ENCODE measurements at regions not wholly inside any gene's neighbourhood (a gene's known extent, or its start where the extent isn't known, plus 50 kb on each side); places are given as distances from the start of the nearest gene placed in this dataset.
"Not testable (repeated sequence)": the region's sequence is repeated elsewhere in the genome, so short reads cannot be mapped to it uniquely, and the experiment has no call there.

DNA sequence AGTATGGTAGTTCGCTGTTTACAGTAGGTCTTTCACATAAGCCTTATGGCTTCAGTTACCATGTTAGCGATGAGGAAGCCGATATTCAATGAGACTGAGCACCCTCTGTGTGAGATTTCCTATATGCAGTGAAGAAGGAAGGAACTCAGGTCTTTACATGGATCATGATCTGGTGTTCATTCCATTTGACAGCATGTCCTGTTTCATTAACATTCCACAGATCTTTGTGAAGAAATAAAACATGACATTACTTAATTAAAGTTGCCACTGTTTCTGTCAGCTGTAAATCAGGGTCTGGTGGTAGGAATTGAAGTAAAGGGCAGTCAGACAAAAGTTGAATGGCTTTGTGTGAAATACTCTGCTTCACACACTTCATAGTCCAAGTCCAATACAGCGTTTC lies 768.6 kb downstream of the ZPLD1 start:
- H3K4me3 ChIP-seq (ENCODE audit: low read depth, low read length), result no peak overlapping the region
- no peak for DNase-seq (ENCODE audit: low read depth)
- TF ChIP-seq CTCF (IDR thresholded peaks at IDR 0.05; ENCODE audit: insufficient read depth, low read depth, low read length, missing control alignments), result no peak

DNA sequence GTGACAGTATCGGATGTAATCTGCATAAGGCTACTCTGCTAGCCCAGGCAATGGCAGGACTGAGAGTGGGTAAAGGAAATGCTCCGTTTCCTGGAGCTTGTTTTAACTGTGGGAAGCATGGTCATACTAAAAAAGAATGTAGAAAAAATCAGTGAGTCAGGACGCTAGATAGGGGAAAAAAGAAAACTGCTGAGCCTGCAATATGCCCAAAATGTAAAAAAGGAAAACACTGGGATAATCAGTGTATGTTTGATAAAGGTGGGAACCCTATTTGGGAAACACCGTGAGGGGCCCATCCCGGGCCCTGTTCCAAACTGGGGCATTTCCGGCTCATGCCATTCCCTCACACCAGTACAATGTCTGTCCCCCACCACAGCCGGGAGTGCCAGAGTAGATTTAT lies 775.8 kb downstream of the ZPLD1 start:
- no peak for DNase-seq (ENCODE audit: low read depth)
- no peak for TF ChIP-seq CTCF (IDR thresholded peaks at IDR 0.05; ENCODE audit: insufficient read depth, low read depth, low read length, missing control alignments)
- no peak overlapping the region for H3K4me3 ChIP-seq (ENCODE audit: low read depth, low read length)

DNA sequence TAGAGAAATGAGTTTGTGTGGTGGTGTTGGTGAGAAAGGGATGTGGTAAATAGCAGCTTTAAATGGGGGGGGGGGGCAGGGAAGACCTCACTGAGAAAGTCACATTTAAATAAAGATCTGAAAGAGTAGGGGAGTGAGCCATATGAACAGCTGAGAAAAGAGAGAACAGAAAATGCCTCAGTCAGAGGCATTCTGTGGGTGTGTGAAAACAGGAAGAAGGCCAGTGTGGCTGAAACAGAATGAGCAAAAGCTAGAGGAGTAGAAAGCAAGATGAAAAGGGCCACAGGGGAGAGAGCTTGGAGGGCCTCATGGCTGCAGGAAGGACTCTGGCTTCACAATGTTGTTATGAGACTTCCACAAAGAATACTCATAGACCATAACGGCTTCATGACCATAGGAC lies 783.3 kb downstream of the ZPLD1 start:
- TF ChIP-seq CTCF (IDR thresholded peaks at IDR 0.05; ENCODE audit: insufficient read depth, low read depth, low read length, missing control alignments), result no peak
- no peak overlapping the region for H3K4me3 ChIP-seq (ENCODE audit: low read depth, low read length)
- peak; percentile 88 for DNase-seq (ENCODE audit: low read depth)

DNA sequence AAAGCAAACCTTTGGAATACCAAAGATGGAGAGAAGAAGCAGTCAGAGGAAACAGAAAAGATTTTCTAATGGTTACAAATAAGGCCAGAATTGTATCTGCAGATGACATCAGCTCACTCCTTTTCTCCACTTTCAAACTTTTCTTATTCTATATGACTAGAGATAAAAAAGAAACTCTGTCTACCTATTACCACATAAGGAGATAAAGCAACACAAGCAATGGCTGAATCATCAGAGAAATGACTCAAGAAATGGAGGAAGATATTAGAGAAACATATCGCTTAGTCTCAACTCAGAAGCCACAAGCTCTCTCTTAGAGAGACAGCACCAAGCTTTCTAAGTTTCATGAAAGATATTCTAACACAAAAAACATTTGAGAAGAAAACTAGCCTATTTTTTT lies 784.0 kb downstream of the ZPLD1 start:
- H3K4me3 ChIP-seq (ENCODE audit: low read depth, low read length), result no peak overlapping the region
- TF ChIP-seq CTCF (IDR thresholded peaks at IDR 0.05; ENCODE audit: insufficient read depth, low read depth, low read length, missing control alignments), result no peak
- peak; percentile 16 for DNase-seq (ENCODE audit: low read depth)

GRCh38 chr3:103227651-103228050 lies 792.8 kb downstream of the ZPLD1 start:
- no peak overlapping the region for H3K4me3 ChIP-seq (ENCODE audit: low read depth, low read length)
- DNase-seq (ENCODE audit: low read depth), result no peak
- TF ChIP-seq CTCF (IDR thresholded peaks at IDR 0.05; ENCODE audit: insufficient read depth, low read depth, low read length, missing control alignments), result no peak

- DNase-seq (ENCODE audit: low read depth), result no peak
- TF ChIP-seq CTCF (IDR thresholded peaks at IDR 0.05; ENCODE audit: insufficient read depth, low read depth, low read length, missing control alignments), result no peak
- no peak overlapping the region for H3K4me3 ChIP-seq (ENCODE audit: low read depth, low read length)
Measured at GRCh38 chr3:103247459-103247858, 812.6 kb downstream of the ZPLD1 start.

- not testable (repeated sequence) for H3K4me3 ChIP-seq (ENCODE audit: low read depth, low read length); DNase-seq (ENCODE audit: low read depth)
Measured at GRCh38 chr3:103254827-103255226, 820.0 kb downstream of the ZPLD1 start.

- DNase-seq (ENCODE audit: low read depth), result no peak
- H3K4me3 ChIP-seq (ENCODE audit: low read depth, low read length), result no peak overlapping the region
- TF ChIP-seq CTCF (IDR thresholded peaks at IDR 0.05; ENCODE audit: insufficient read depth, low read depth, low read length, missing control alignments), result no peak
Measured at GRCh38 chr3:103269287-103269686, 834.5 kb downstream of the ZPLD1 start.
